ENCODE measurements at regions not wholly inside any gene's neighbourhood (a gene's known extent, or its start where the extent isn't known, plus 50 kb on each side); places are given as distances from the start of the nearest gene placed in this dataset.

- no peaks in the 10 kb centered on the region for H3K4me1 ChIP-seq
- Mint-ChIP-seq H3K4me3 (no peak overlapping the region), H3K36me3 (no peaks in the 10 kb centered on the region), H3K27ac (no peak overlapping the region), H3K27me3 (ENCODE audit: insufficient read depth, low read depth) (peaks cover 2% of the 10 kb centered on the region), H3K4me1 (no peaks in the 10 kb centered on the region), H3K9me3 (no peaks in the 10 kb centered on the region)
- no peak overlapping the region for H3K9ac ChIP-seq
- no peaks in the 10 kb centered on the region for H3K27me3 ChIP-seq
- no peaks in the 10 kb centered on the region for H3K79me2 ChIP-seq (ENCODE audit: low read depth)
- H3K36me3 ChIP-seq = no peaks in the 10 kb centered on the region
- H4K20me1 ChIP-seq (ENCODE audit: low read depth) = no peaks in the 10 kb centered on the region
- H2AFZ ChIP-seq (replicated peaks) = no peak overlapping the region
- DNase-seq (ENCODE audit: low spot score) = no peak
- H3K27ac ChIP-seq = no peak overlapping the region
- no peak overlapping the region for H3K4me2 ChIP-seq
- no peak overlapping the region for H3K4me3 ChIP-seq
- H3K9me3 ChIP-seq (ENCODE audit: low read depth) = no peaks in the 10 kb centered on the region
- H3F3A ChIP-seq (ENCODE audit: low read depth) = no peaks in the 10 kb centered on the region
- TF ChIP-seq EZH2phosphoT487 (IDR thresholded peaks at IDR 0.05) (no peak), EZH2 (IDR thresholded peaks at IDR 0.05) (no peak), CTCF (IDR thresholded peaks at IDR 0.05) (no peak)
These were observed 83.9 kb upstream of the TGFBR2 start for GRCh38 chr3:30522476-30522875.

GRCh38 chr3:30523366-30523765 lies 83.0 kb upstream of the TGFBR2 start:
- Mint-ChIP-seq H3K27me3 (ENCODE audit: insufficient read depth, low read depth) (peaks cover 2% of the 10 kb centered on the region), H3K36me3 (no peaks in the 10 kb centered on the region), H3K27ac (no peak overlapping the region), H3K4me3 (no peak overlapping the region), H3K9me3 (no peaks in the 10 kb centered on the region), H3K4me1 (peaks cover under 1% of the 10 kb centered on the region)
- H3F3A ChIP-seq (ENCODE audit: low read depth) = no peaks in the 10 kb centered on the region
- H3K27me3 ChIP-seq = no peaks in the 10 kb centered on the region
- TF ChIP-seq EZH2 (IDR thresholded peaks at IDR 0.05) (no peak), EZH2phosphoT487 (IDR thresholded peaks at IDR 0.05) (no peak), CTCF (IDR thresholded peaks at IDR 0.05) (no peak)
- no peak overlapping the region for H3K9ac ChIP-seq
- H3K79me2 ChIP-seq (ENCODE audit: low read depth) = no peaks in the 10 kb centered on the region
- H3K4me1 ChIP-seq = no peaks in the 10 kb centered on the region
- H3K9me3 ChIP-seq (ENCODE audit: low read depth) = no peaks in the 10 kb centered on the region
- H2AFZ ChIP-seq (replicated peaks) = no peak overlapping the region
- no peaks in the 10 kb centered on the region for H4K20me1 ChIP-seq (ENCODE audit: low read depth)
- H3K4me2 ChIP-seq = no peak overlapping the region
- H3K27ac ChIP-seq = no peak overlapping the region
- H3K36me3 ChIP-seq = no peaks in the 10 kb centered on the region
- no peak for DNase-seq (ENCODE audit: low spot score)
- no peak overlapping the region for H3K4me3 ChIP-seq

GRCh38 chr3:30524357-30525040 lies 81.9 kb upstream of the TGFBR2 start:
- Mint-ChIP-seq H3K27me3 (ENCODE audit: insufficient read depth, low read depth) (peaks cover 4% of the 10 kb centered on the region), H3K4me1 (peaks cover 3% of the 10 kb centered on the region)

More at GRCh38 chr3:30524357-30525040, 81.9 kb upstream of the TGFBR2 start:
- no peak overlapping the region for H3K4me3 ChIP-seq
- H3K36me3 ChIP-seq = no peaks in the 10 kb centered on the region
- no peak overlapping the region for H3K27ac ChIP-seq
- no peaks in the 10 kb centered on the region for H3K36me3 Mint-ChIP-seq
- no peaks in the 10 kb centered on the region for H3K79me2 ChIP-seq (ENCODE audit: low read depth)
- no peak overlapping the region for H2AFZ ChIP-seq (replicated peaks)
- TF ChIP-seq EZH2 (IDR thresholded peaks at IDR 0.05) = no peak
- TF ChIP-seq EZH2phosphoT487 (IDR thresholded peaks at IDR 0.05) = no peak
- no peak for TF ChIP-seq CTCF (IDR thresholded peaks at IDR 0.05)
- DNase-seq (ENCODE audit: low spot score) = no peak
- no peaks in the 10 kb centered on the region for H3K9me3 ChIP-seq (ENCODE audit: low read depth)
- no peaks in the 10 kb centered on the region for H3F3A ChIP-seq (ENCODE audit: low read depth)
- no peak overlapping the region for H3K9ac ChIP-seq
- no peak overlapping the region for H3K4me3 Mint-ChIP-seq
- no peaks in the 10 kb centered on the region for H3K27me3 ChIP-seq
- H3K4me1 ChIP-seq = no peaks in the 10 kb centered on the region
- no peak overlapping the region for H3K4me2 ChIP-seq
- H4K20me1 ChIP-seq (ENCODE audit: low read depth) = no peaks in the 10 kb centered on the region
- no peaks in the 10 kb centered on the region for H3K9me3 Mint-ChIP-seq
- no peak overlapping the region for H3K27ac Mint-ChIP-seq

Data from neural progenitor cell (in vitro differentiated cells).